ENCODE measurements at regions not wholly inside any gene's neighbourhood (a gene's known extent, or its start where the extent isn't known, plus 50 kb on each side); places are given as distances from the start of the nearest gene placed in this dataset.

- H3K4me3 ChIP-seq (ENCODE audit: low read depth, low read length): no peak overlapping the region
- no peak for TF ChIP-seq CTCF (conservative IDR thresholded peaks at IDR 0.05; ENCODE audit: low read depth, low read length)
- no peak for DNase-seq (ENCODE audit: low read depth)
Observed at GRCh38 chr13:39811696-39812095, 156.2 kb downstream of the COG6 start.

GRCh38 chr13:39815345-39816111 is 160.1 kb downstream of the COG6 start:
- peak; percentile 61 for TF ChIP-seq CTCF (conservative IDR thresholded peaks at IDR 0.05; ENCODE audit: low read depth, low read length)
- DNase-seq (ENCODE audit: low read depth): peak; percentile 88

GRCh38 chr13:39816936-39817335 is 161.5 kb downstream of the COG6 start:
- TF ChIP-seq CTCF (conservative IDR thresholded peaks at IDR 0.05; ENCODE audit: low read depth, low read length): no peak
- peak; percentile 96 for DNase-seq (ENCODE audit: low read depth)
- no peak overlapping the region for H3K4me3 ChIP-seq (ENCODE audit: low read depth, low read length)

More at GRCh38 chr13:39815345-39816111, 160.1 kb downstream of the COG6 start:
- no peak overlapping the region for H3K4me3 ChIP-seq (ENCODE audit: low read depth, low read length)

DNA sequence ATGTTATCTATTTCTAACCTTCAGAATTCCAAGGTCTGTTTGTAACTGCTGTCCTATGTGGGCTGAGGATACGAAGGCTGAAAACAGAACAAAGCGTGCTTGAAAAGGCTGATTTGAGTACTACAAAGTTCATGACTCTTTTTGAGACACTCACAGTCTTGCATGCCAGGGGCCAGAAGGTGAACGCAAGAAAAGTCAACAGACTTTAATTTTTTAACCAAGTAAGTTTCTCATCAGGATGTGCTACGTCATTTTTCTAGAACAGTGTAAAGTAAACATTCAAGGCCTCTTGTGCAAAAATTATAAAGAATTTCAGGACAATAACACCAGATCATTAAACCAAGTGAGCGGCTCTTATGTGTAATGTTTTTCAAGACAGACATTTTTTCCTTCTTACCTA is 163.5 kb downstream of the COG6 start:
- DNase-seq (ENCODE audit: low read depth): peak; percentile 98
- no peak for TF ChIP-seq CTCF (conservative IDR thresholded peaks at IDR 0.05; ENCODE audit: low read depth, low read length)
- no peak overlapping the region for H3K4me3 ChIP-seq (ENCODE audit: low read depth, low read length)

- no peak overlapping the region for H3K4me3 ChIP-seq (ENCODE audit: low read depth, low read length)
- DNase-seq (ENCODE audit: low read depth): no peak
- TF ChIP-seq CTCF (conservative IDR thresholded peaks at IDR 0.05; ENCODE audit: low read depth, low read length): no peak
Observed at GRCh38 chr13:39820606-39821005, 165.1 kb downstream of the COG6 start.

DNA sequence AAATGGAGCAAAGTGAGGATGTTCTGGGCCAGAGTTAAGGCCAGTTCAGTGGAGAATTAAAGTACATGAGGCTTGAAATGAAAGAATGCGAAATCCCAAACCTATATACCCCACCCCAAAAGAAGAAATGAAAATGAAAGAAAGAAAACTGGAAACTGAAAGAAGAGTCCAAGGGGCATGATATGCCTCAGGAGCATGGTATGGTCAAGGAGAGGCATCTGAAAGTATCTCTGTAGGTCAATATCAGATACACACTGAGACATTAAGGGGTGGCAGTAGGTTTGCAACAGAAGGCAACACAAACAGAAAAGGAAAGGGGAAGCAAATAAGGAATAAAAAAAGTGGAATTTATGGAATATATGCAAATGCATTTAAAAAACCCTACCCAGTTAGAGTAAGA is 166.5 kb downstream of the COG6 start:
- no peak overlapping the region for H3K4me3 ChIP-seq (ENCODE audit: low read depth, low read length)
- no peak for DNase-seq (ENCODE audit: low read depth)
- no peak for TF ChIP-seq CTCF (conservative IDR thresholded peaks at IDR 0.05; ENCODE audit: low read depth, low read length)

DNA sequence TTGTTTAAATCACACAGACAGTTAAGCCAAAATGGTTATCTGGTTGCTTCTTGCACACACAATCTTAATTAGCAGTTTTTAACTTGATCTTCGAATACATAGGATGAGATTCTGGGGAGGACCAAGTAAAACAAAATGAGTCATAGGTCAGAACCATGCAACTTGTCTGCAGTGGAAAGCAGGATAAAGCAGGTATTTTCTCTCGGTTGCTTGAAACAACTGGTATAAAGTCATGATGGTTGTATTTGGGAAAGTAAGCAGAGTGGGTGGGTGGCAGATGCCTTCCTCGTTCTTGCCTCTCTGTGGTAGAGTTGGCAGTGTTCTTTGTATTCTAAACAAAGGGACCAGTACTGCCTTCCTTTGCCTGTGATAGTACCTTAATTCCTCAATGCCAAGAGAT is 167.0 kb downstream of the COG6 start:
- no peak overlapping the region for H3K4me3 ChIP-seq (ENCODE audit: low read depth, low read length)
- peak; percentile 37 for DNase-seq (ENCODE audit: low read depth)
- no peak for TF ChIP-seq CTCF (conservative IDR thresholded peaks at IDR 0.05; ENCODE audit: low read depth, low read length)

Data from choroid plexus epithelial cell (primary cell).